WTC11 (cell line): ENCODE measurements at regions not wholly inside any gene's neighbourhood (a gene's known extent, or its start where the extent isn't known, plus 50 kb on each side); places are given as distances from the start of the nearest gene placed in this dataset.
A peak's percentile ranks its signal among the peaks of the same experiment; 100 is the strongest.

Source experiments
- ATAC-seq: fragments of 200-7000 bp; cut with Tn5 transposase; 2 replicates; pipeline ENCODE4 v1.10.0; 2021; ENCODE audit warnings: mild to moderate bottlenecking, moderate library complexity
- CTCF ChIA-PET: fragments of 300-600 bp; sonication (Branson Sonifier 250); formaldehyde crosslinking; loops from one replicate; lab custom pipeline; 2021; ENCODE audit warnings: antibody characterized with exemption; lab: Charles Lee
- POLR2A ChIA-PET: fragments of 350-600 bp; sonication (Branson Sonifier 250); formaldehyde crosslinking; loops from one replicate; lab custom pipeline; 2021; ENCODE audit warnings: antibody characterized with exemption; lab: Charles Lee
- DNase-seq: peaks from one replicate; pipeline ENCODE4 v3.0.0; 2021; ENCODE audit warnings: low spot score
- H3K27ac Mint-ChIP-seq: 2 replicates; pipeline ENCODE4 v1.8.0; 2021; ENCODE audit warnings: mixed read lengths
- H3K27me3 Mint-ChIP-seq: 2 replicates; pipeline ENCODE4 v1.8.0; 2021; ENCODE audit warnings: low read depth, mild to moderate bottlenecking, moderate library complexity, mixed read lengths
- H3K36me3 Mint-ChIP-seq: 2 replicates; pipeline ENCODE4 v1.8.0; 2021; ENCODE audit warnings: mixed read lengths
- H3K4me1 Mint-ChIP-seq: 2 replicates; pipeline ENCODE4 v1.8.0; 2022; ENCODE audit warnings: mixed read lengths
- H3K4me3 Mint-ChIP-seq: 2 replicates; pipeline ENCODE4 v1.8.0; 2021; ENCODE audit warnings: mild to moderate bottlenecking, moderate library complexity, mixed read lengths
- H3K9me3 Mint-ChIP-seq: 2 replicates; pipeline ENCODE4 v1.8.0; 2021; ENCODE audit warnings: mixed read lengths
- ATF6 ChIP-seq: sonication (generic); formaldehyde crosslinking; IDR thresholded peaks from 2 replicates; pipeline ENCODE4 v1.8.1; 2023; ENCODE audit warnings: mild to moderate bottlenecking, missing genetic modification reagents
- CBFB ChIP-seq: sonication (generic); formaldehyde crosslinking; IDR thresholded peaks from 2 replicates; pipeline ENCODE4 v1.8.1; 2022; ENCODE audit warnings: mild to moderate bottlenecking, low read depth, missing genetic modification reagents
- ELF4 ChIP-seq: sonication (generic); formaldehyde crosslinking; IDR thresholded peaks from 2 replicates; pipeline ENCODE4 v1.8.1; 2022; ENCODE audit warnings: low read depth, mild to moderate bottlenecking, moderate library complexity, missing genetic modification reagents
- MYBL2 ChIP-seq: sonication (generic); formaldehyde crosslinking; IDR thresholded peaks from 2 replicates; pipeline ENCODE4 v1.8.1; 2023; ENCODE audit warnings: mild to moderate bottlenecking, moderate library complexity, missing genetic modification reagents
- SP1 ChIP-seq: sonication (generic); formaldehyde crosslinking; conservative IDR thresholded peaks from 2 replicates; pipeline ENCODE4 v1.8.1; 2022; ENCODE audit warnings: missing genetic modification reagents
- ZNF138 ChIP-seq: sonication (generic); formaldehyde crosslinking; conservative IDR thresholded peaks from 2 replicates; pipeline ENCODE4 v1.8.1; 2022; ENCODE audit warnings: mild to moderate bottlenecking, moderate library complexity, missing genetic modification reagents
- ZNF512 ChIP-seq: sonication (generic); formaldehyde crosslinking; IDR thresholded peaks from 2 replicates; pipeline ENCODE4 v1.8.1; 2022; ENCODE audit warnings: missing genetic modification reagents, borderline replicate concordance
- ZNF532 ChIP-seq: fragments of 250-450 bp; sonication (Bioruptor Pico); IDR thresholded peaks from 2 replicates; pipeline ENCODE4 v1.9.0; 2021; ENCODE audit warnings: mild to moderate bottlenecking, borderline replicate concordance
- TF ChIP-seq, protein P1 (sequence below): fragments of 250-450 bp; sonication (Bioruptor Pico); conservative IDR thresholded peaks from 2 replicates; pipeline ENCODE4 v1.9.0; 2021; ENCODE audit warnings: mild to moderate bottlenecking
- TF ChIP-seq, protein P2 (sequence below): fragments of 200-600 bp; IDR thresholded peaks from 2 replicates; pipeline ENCODE4 v1.8.0; 2022; ENCODE audit warnings: antibody characterized with exemption
- TF ChIP-seq, protein P3 (sequence below): sonication (generic); formaldehyde crosslinking; IDR thresholded peaks from 2 replicates; pipeline ENCODE4 v1.8.1; 2023; ENCODE audit warnings: mild to moderate bottlenecking, missing genetic modification reagents
- TF ChIP-seq, protein P4 (sequence below): sonication (generic); formaldehyde crosslinking; IDR thresholded peaks from 2 replicates; pipeline ENCODE4 v1.8.1; 2022; ENCODE audit warnings: mild to moderate bottlenecking, missing genetic modification reagents, moderate library complexity, borderline replicate concordance
- TF ChIP-seq, protein P5 (sequence below): fragments of 250-450 bp; sonication (Bioruptor Pico); IDR thresholded peaks from 2 replicates; pipeline ENCODE4 v1.9.0; 2021; ENCODE audit warnings: mild to moderate bottlenecking

- TF ChIP-seq, protein P1, sequence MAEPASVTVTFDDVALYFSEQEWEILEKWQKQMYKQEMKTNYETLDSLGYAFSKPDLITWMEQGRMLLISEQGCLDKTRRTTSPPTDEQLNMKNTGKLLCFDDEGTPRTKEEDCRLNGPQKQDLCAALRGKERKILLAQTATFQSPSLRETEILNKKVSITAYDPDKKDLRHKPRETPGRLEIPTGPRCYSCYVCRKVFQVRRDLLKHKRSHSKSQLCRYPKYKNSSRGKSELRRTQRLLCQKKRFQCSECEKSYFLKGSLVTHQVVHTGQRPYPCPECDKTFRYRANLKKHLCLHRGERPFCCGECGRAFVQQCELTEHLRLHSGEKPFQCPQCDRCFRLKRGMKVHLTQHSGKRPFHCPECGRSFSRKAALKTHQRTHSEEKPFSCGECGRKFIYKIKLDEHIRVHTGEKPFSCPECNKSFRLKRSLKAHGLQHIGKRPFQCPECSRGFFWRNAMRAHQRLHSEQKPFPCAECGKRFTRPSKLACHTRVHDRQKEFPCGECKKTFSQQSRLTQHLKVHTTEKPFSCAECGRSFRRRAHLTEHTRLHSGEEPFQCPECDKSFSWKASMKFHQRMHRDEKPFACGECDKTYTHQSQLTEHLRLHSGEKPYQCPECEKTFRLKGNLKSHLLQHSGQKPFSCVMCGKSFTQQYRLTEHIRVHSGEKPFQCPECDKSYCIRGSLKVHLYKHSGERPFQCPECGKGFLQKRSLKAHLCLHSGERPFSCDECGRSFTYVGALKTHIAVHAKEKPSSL, result no peak
These were observed 152.4 kb upstream of the COL21A1 start (continued) for GRCh38 chr6:56399672-56400263.

GRCh38 chr6:56399250-56399671 is 151.9 kb upstream of the COL21A1 start:
- Mint-ChIP-seq H3K27ac (no peak overlapping the region), H3K4me1 (peaks cover 14% of the 10 kb centered on the region), H3K36me3 (peaks cover 3% of the 10 kb centered on the region; the same call in 1 of the 2 replicates), H3K27me3 (no peaks in the 10 kb centered on the region), H3K9me3 (peaks cover 19% of the 10 kb centered on the region), H3K4me3 (no peak overlapping the region)
- ChIA-PET POLR2A (no interaction called here), CTCF (interaction anchor here (1.1 to 1.2 kb wide), 2 partner anchors 29 to 196 kb away, joined by 3 read pairs; no protein-coding TSS in a partner anchor)
- ATAC-seq, result peak; percentile 41; the same call in 1 of the 2 replicates
- DNase-seq, result no peak
- TF ChIP-seq ELF4 (CRISPR knock-in tag) (no peak), ZNF512 (CRISPR knock-in tag) (no peak), SP1 (no peak), ZNF138 (CRISPR knock-in tag) (no peak), MYBL2 (CRISPR knock-in tag) (no peak), ZNF532 (CRISPR knock-in tag) (no peak), ATF6 (CRISPR knock-in tag) (no peak), CBFB (CRISPR knock-in tag) (no peak)
- TF ChIP-seq, protein P1, result no peak
- TF ChIP-seq, protein P2, sequence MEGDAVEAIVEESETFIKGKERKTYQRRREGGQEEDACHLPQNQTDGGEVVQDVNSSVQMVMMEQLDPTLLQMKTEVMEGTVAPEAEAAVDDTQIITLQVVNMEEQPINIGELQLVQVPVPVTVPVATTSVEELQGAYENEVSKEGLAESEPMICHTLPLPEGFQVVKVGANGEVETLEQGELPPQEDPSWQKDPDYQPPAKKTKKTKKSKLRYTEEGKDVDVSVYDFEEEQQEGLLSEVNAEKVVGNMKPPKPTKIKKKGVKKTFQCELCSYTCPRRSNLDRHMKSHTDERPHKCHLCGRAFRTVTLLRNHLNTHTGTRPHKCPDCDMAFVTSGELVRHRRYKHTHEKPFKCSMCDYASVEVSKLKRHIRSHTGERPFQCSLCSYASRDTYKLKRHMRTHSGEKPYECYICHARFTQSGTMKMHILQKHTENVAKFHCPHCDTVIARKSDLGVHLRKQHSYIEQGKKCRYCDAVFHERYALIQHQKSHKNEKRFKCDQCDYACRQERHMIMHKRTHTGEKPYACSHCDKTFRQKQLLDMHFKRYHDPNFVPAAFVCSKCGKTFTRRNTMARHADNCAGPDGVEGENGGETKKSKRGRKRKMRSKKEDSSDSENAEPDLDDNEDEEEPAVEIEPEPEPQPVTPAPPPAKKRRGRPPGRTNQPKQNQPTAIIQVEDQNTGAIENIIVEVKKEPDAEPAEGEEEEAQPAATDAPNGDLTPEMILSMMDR, result no peak
- TF ChIP-seq, protein P3, sequence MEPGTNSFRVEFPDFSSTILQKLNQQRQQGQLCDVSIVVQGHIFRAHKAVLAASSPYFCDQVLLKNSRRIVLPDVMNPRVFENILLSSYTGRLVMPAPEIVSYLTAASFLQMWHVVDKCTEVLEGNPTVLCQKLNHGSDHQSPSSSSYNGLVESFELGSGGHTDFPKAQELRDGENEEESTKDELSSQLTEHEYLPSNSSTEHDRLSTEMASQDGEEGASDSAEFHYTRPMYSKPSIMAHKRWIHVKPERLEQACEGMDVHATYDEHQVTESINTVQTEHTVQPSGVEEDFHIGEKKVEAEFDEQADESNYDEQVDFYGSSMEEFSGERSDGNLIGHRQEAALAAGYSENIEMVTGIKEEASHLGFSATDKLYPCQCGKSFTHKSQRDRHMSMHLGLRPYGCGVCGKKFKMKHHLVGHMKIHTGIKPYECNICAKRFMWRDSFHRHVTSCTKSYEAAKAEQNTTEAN (CRISPR knock-in tag), result no peak
- TF ChIP-seq, protein P4, sequence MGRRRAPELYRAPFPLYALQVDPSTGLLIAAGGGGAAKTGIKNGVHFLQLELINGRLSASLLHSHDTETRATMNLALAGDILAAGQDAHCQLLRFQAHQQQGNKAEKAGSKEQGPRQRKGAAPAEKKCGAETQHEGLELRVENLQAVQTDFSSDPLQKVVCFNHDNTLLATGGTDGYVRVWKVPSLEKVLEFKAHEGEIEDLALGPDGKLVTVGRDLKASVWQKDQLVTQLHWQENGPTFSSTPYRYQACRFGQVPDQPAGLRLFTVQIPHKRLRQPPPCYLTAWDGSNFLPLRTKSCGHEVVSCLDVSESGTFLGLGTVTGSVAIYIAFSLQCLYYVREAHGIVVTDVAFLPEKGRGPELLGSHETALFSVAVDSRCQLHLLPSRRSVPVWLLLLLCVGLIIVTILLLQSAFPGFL, result no peak
- TF ChIP-seq, protein P5, sequence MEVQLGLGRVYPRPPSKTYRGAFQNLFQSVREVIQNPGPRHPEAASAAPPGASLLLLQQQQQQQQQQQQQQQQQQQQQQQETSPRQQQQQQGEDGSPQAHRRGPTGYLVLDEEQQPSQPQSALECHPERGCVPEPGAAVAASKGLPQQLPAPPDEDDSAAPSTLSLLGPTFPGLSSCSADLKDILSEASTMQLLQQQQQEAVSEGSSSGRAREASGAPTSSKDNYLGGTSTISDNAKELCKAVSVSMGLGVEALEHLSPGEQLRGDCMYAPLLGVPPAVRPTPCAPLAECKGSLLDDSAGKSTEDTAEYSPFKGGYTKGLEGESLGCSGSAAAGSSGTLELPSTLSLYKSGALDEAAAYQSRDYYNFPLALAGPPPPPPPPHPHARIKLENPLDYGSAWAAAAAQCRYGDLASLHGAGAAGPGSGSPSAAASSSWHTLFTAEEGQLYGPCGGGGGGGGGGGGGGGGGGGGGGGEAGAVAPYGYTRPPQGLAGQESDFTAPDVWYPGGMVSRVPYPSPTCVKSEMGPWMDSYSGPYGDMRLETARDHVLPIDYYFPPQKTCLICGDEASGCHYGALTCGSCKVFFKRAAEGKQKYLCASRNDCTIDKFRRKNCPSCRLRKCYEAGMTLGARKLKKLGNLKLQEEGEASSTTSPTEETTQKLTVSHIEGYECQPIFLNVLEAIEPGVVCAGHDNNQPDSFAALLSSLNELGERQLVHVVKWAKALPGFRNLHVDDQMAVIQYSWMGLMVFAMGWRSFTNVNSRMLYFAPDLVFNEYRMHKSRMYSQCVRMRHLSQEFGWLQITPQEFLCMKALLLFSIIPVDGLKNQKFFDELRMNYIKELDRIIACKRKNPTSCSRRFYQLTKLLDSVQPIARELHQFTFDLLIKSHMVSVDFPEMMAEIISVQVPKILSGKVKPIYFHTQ, result no peak
